ENCODE measurements at regions not wholly inside any gene's neighbourhood (a gene's known extent, or its start where the extent isn't known, plus 50 kb on each side); places are given as distances from the start of the nearest gene placed in this dataset.

DNA sequence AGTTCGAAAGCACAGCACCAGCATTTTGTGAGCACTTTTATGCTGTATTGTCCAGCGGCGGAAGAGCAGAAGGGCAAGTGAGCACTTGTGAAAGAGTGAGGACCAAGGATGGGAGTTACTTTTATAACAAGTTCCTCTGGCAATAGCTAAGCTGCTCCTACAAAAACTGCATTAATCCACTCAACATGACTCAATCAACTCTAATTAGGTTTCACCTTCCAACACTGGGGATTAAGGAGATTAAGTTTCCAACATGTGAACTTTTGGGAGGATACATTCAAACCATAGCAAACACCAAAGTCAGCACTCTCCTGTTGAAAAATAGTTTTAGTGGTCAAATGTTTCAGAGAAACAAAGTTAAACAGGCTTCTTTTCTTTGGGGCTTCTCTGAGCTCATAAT is 844.5 kb downstream of the REEP3 start:
- TF ChIP-seq BCL11A (tag by site-specific recombination; IDR thresholded peaks at IDR 0.05; ENCODE audit: low read depth), result no peak
- no peak for TF ChIP-seq ZNF610 (tag by site-specific recombination; IDR thresholded peaks at IDR 0.05; ENCODE audit: borderline replicate concordance)
- no peak for TF ChIP-seq ZNF335 (tag by site-specific recombination; conservative IDR thresholded peaks at IDR 0.05)
- TF ChIP-seq, protein P1, sequence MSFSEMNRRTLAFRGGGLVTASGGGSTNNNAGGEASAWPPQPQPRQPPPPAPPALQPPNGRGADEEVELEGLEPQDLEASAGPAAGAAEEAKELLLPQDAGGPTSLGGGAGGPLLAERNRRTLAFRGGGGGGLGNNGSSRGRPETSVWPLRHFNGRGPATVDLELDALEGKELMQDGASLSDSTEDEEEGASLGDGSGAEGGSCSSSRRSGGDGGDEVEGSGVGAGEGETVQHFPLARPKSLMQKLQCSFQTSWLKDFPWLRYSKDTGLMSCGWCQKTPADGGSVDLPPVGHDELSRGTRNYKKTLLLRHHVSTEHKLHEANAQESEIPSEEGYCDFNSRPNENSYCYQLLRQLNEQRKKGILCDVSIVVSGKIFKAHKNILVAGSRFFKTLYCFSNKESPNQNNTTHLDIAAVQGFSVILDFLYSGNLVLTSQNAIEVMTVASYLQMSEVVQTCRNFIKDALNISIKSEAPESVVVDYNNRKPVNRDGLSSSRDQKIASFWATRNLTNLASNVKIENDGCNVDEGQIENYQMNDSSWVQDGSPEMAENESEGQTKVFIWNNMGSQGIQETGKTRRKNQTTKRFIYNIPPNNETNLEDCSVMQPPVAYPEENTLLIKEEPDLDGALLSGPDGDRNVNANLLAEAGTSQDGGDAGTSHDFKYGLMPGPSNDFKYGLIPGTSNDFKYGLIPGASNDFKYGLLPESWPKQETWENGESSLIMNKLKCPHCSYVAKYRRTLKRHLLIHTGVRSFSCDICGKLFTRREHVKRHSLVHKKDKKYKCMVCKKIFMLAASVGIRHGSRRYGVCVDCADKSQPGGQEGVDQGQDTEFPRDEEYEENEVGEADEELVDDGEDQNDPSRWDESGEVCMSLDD (tag by site-specific recombination; IDR thresholded peaks at IDR 0.05), result no peak
- TF ChIP-seq HOXA7 (CRISPR knock-in tag; IDR thresholded peaks at IDR 0.05; ENCODE audit: borderline replicate concordance), result no peak
- no peak for TF ChIP-seq ZNF391 (tag by site-specific recombination; IDR thresholded peaks at IDR 0.05; ENCODE audit: borderline replicate concordance, low read depth)
- TF ChIP-seq, protein P2, sequence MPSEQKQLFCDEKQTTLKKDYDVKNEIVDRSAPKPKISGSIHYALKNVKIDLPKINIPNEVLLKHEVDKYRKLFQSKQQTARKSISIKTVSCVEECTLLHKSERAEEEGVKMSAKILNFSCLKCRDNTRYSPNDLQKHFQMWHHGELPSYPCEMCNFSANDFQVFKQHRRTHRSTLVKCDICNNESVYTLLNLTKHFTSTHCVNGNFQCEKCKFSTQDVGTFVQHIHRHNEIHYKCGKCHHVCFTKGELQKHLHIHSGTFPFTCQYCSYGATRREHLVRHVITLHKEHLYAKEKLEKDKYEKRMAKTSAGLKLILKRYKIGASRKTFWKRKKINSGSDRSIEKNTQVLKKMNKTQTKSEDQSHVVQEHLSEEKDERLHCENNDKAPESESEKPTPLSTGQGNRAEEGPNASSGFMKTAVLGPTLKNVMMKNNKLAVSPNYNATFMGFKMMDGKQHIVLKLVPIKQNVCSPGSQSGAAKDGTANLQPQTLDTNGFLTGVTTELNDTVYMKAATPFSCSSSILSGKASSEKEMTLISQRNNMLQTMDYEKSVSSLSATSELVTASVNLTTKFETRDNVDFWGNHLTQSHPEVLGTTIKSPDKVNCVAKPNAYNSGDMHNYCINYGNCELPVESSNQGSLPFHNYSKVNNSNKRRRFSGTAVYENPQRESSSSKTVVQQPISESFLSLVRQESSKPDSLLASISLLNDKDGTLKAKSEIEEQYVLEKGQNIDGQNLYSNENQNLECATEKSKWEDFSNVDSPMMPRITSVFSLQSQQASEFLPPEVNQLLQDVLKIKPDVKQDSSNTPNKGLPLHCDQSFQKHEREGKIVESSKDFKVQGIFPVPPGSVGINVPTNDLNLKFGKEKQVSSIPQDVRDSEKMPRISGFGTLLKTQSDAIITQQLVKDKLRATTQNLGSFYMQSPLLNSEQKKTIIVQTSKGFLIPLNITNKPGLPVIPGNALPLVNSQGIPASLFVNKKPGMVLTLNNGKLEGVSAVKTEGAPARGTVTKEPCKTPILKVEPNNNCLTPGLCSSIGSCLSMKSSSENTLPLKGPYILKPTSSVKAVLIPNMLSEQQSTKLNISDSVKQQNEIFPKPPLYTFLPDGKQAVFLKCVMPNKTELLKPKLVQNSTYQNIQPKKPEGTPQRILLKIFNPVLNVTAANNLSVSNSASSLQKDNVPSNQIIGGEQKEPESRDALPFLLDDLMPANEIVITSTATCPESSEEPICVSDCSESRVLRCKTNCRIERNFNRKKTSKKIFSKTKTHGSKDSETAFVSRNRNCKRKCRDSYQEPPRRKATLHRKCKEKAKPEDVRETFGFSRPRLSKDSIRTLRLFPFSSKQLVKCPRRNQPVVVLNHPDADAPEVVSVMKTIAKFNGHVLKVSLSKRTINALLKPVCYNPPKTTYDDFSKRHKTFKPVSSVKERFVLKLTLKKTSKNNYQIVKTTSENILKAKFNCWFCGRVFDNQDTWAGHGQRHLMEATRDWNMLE (tag by site-specific recombination; conservative IDR thresholded peaks at IDR 0.05; ENCODE audit: low read depth), result no peak
- TF ChIP-seq ZNF155 (tag by site-specific recombination; IDR thresholded peaks at IDR 0.05), result no peak
- H3K36me3 ChIP-seq (ENCODE audit: control insufficient read depth in 2 of 2, insufficient read depth in 1 of 2, low read length in 2 of 2), result no peaks in the 10 kb centered on the region
- H3K27ac ChIP-seq (ENCODE audit: extremely low read depth, low read depth, low read length), result no peak overlapping the region
- ChIA-PET CTCF (interaction anchor here (0.8 kb wide), 1 partner anchor 61 kb away, joined by 4 read pairs; no protein-coding TSS in a partner anchor), POLR2A (no interaction called here)
- H3K9me3 ChIP-seq (ENCODE audit: control insufficient read depth, insufficient read depth, low read depth, low read length), result no peaks in the 10 kb centered on the region
- H3K4me1 ChIP-seq (ENCODE audit: control insufficient read depth, insufficient read depth, low read length), result no peaks in the 10 kb centered on the region
- no peak overlapping the region for H3K4me3 ChIP-seq (ENCODE audit: low read depth, low read length)

DNA sequence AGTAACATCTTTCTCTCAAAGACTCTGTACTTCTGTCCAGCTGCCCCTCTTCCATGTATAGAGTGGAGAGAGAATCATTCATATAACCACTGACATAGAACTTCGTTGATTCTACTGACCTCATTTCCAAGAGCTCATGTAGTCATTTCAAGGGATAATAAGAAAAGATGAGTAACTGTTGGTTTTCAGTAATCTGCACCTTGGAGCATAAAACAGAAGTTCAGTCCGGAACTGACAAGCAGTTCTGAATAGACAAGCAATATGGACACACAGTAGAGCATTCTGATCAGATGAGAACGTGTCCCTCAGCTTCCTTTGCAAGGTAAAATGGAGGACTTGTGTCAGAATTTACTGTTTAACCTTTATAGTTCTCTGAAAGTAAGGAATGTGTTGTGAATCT is 847.1 kb downstream of the REEP3 start:
- TF ChIP-seq ZNF211 (tag by site-specific recombination; IDR thresholded peaks at IDR 0.05; ENCODE audit: low read depth), result no peak
- no peak for TF ChIP-seq SP2 (tag by site-specific recombination; IDR thresholded peaks at IDR 0.05)
- TF ChIP-seq ZNF433 (tag by site-specific recombination; IDR thresholded peaks at IDR 0.05; ENCODE audit: low read depth), result no peak
- no peak for TF ChIP-seq GLIS1 (tag by site-specific recombination; IDR thresholded peaks at IDR 0.05)
- no peak for TF ChIP-seq GLI2 (tag by site-specific recombination; IDR thresholded peaks at IDR 0.05; ENCODE audit: borderline replicate concordance, low read depth)
- no peak for TF ChIP-seq ZNF112 (tag by site-specific recombination; IDR thresholded peaks at IDR 0.05)
- no peak for TF ChIP-seq ZNF23 (tag by site-specific recombination; IDR thresholded peaks at IDR 0.05; ENCODE audit: borderline replicate concordance)
- no peak for TF ChIP-seq ZNF239 (tag by site-specific recombination; IDR thresholded peaks at IDR 0.05)
- TF ChIP-seq ZNF529 (tag by site-specific recombination; IDR thresholded peaks at IDR 0.05; ENCODE audit: insufficient replicate concordance), result no peak
- POLR2A ChIA-PET, result no interaction called here
- Histone ChIP-seq H3K36me3 (ENCODE audit: control insufficient read depth in 2 of 2, insufficient read depth in 1 of 2, low read length in 2 of 2) (no peaks in the 10 kb centered on the region), H3K4me3 (ENCODE audit: low read depth, low read length) (no peak overlapping the region), H3K4me1 (ENCODE audit: control insufficient read depth, insufficient read depth, low read length) (no peaks in the 10 kb centered on the region), H3K27ac (ENCODE audit: extremely low read depth, low read depth, low read length) (no peak overlapping the region), H3K9me3 (ENCODE audit: control insufficient read depth, insufficient read depth, low read depth, low read length) (no peaks in the 10 kb centered on the region)
- CTCF ChIA-PET, result no interaction called here
